Spleen (tissue), 11 donors: ENCODE measurements at regions not wholly inside any gene's neighbourhood (a gene's known extent, or its start where the extent isn't known, plus 50 kb on each side); places are given as distances from the start of the nearest gene placed in this dataset.

Source experiments
- DNase-seq: peaks from one replicate; pipeline ENCODE4 v3.0.0-alpha.2; 2020
- H3K27ac ChIP-seq, 8 donors: fragments of 200-600 bp; sonication (generic) in 7 of 8; 1 replicate in 4 of 8; 2 replicates in 4 of 8; pipeline versions ENCODE4 v1.5.0 to v1.8.0; 2016 to 2021; ENCODE audit warnings: inconsistent platforms in 4 of 8, mild to moderate bottlenecking in 4 of 8, moderate library complexity in 1 of 8
- H3K27me3 ChIP-seq, 7 donors: fragments of 200-600 bp; sonication (generic) in 6 of 7; replicated peaks in 1 of 7; 1 replicate in 4 of 7; 2 replicates in 3 of 7; pipeline versions ENCODE4 v1.5.0 to v1.8.0; 2016 to 2021; ENCODE audit warnings: inconsistent platforms in 3 of 7, mild to moderate bottlenecking in 1 of 7
- H3K36me3 ChIP-seq, 6 donors: fragments of 200-600 bp; sonication (generic) in 5 of 6; 1 replicate in 4 of 6; 2 replicates in 2 of 6; pipeline versions ENCODE4 v1.5.0 to v1.8.0; 2016 to 2021; ENCODE audit warnings: inconsistent platforms in 2 of 6
- H3K4me1 ChIP-seq, 6 donors: fragments of 200-600 bp; sonication (generic) in 5 of 6; 1 replicate in 3 of 6; 2 replicates in 3 of 6; pipeline versions ENCODE4 v1.5.0 to v1.8.0; 2016 to 2021; ENCODE audit warnings: inconsistent platforms in 3 of 6
- H3K4me3 ChIP-seq, 8 donors: fragments of 200-600 bp; sonication (generic) in 7 of 8; 1 replicate in 4 of 8; 2 replicates in 4 of 8; pipeline versions ENCODE4 v1.5.0 to v1.8.0; 2016 to 2021; ENCODE audit warnings: inconsistent platforms in 4 of 8, mild to moderate bottlenecking in 4 of 8, moderate library complexity in 2 of 8
- H3K9me3 ChIP-seq, 8 donors: fragments of 200-600 bp; sonication (generic) in 7 of 8; 1 replicate in 4 of 8; 2 replicates in 4 of 8; pipeline versions ENCODE4 v1.5.0 to v1.8.0; 2016 to 2021; ENCODE audit warnings: inconsistent platforms in 4 of 8
- POLR2A ChIP-seq, 3 donors: fragments of 450-650 bp; IDR thresholded peaks; one replicate each; pipeline ENCODE4 v1.5.1; 2017; ENCODE audit warnings: antibody characterized with exemption in 3 of 3, mild to moderate bottlenecking in 1 of 3
- POLR2AphosphoS5 ChIP-seq, 3 donors: sonication (generic); formaldehyde crosslinking; IDR thresholded peaks; one replicate each; pipeline ENCODE4 v1.5.1; 2017; ENCODE audit warnings: antibody characterized with exemption in 3 of 3
- WGBS, 5 donors: extraction: QIAGEN DNeasy Blood & Tissue Kit in 3 of 5; methylation state at CpG; one replicate each; pipeline versions ENCODE4 v1.1.5 to v1.1.7; 2013 to 2018; 5-methylcytosine and 5-hydroxymethylcytosine counted together
- intact Hi-C: fragments of 100-400 bp; cut with DNase I; formaldehyde crosslinking; loops from one replicate; pipeline ENCODE4 v1.15.0; 2023; ENCODE audit warnings: low total_unique reads
- TF ChIP-seq, protein P1 (sequence below), 11 experiments: fragments of 200-600 bp in 7 of 11; fragments of 450-650 bp in 4 of 11; sonication (generic) in 4 of 11; IDR thresholded peaks in 8 of 11; conservative IDR thresholded peaks in 3 of 11; 1 replicate in 7 of 11; 2 replicates in 4 of 11; pipeline versions ENCODE4 v1.4.0 to v1.8.0; 2016 to 2021; ENCODE audit warnings: antibody characterized with exemption in 11 of 11, inconsistent platforms in 4 of 11, mild to moderate bottlenecking in 1 of 11
- donor health status: healthy with polysubstance abuse.
- donor health status: DM: no; HTN: no; CAD: no; lungs with moderate emphysema.
- donor health status: DM: no; HTN: no; CAD: no.
- donor health status: Bipolar disorder and iron deficiency.
- donor health status: healthy.
- donor health status: DM: no; HTN: no; CAD: no.
- donor health status: DM: yes; HTN: yes; CAD: no.

GRCh38 chr3:194766845-194767244, 81.2 kb downstream of the FAM43A start:
- WGBS, 5 donors: 20 to 39% (median 29%) methylated on average over 7 of the region's 7 CpGs
- H3K4me3 ChIP-seq: no peak overlapping the region
- H3K36me3 ChIP-seq: no peaks in the 10 kb centered on the region
- TF ChIP-seq POLR2AphosphoS5 (IDR thresholded peaks at IDR 0.05): no peak
- H3K27me3 ChIP-seq: no peaks in the 10 kb centered on the region
- intact Hi-C loops: no loop called here
- H3K27ac ChIP-seq: no peak overlapping the region
- H3K4me1 ChIP-seq: peaks cover 11 to 39% (median 26%) of the 10 kb centered on the region in 6 donors
- no peaks in the 10 kb centered on the region for H3K9me3 ChIP-seq
- DNase-seq: no peak

GRCh38 chr3:194767446-194768207, 81.9 kb downstream of the FAM43A start:
- intact Hi-C loops: no loop called here
- Histone ChIP-seq H3K4me3 (no peak overlapping the region), H3K27me3 (no peaks in the 10 kb centered on the region), H3K9me3 (no peaks in the 10 kb centered on the region), H3K4me1 (peaks cover 11 to 42% (median 27%) of the 10 kb centered on the region in 6 donors), H3K27ac (no peak overlapping the region), H3K36me3 (no peaks in the 10 kb centered on the region)
- 76 to 90% (median 83%) methylated on average over 8 of the region's 8 CpGs for WGBS, 5 donors
- DNase-seq: no peak
- TF ChIP-seq, protein P1, sequence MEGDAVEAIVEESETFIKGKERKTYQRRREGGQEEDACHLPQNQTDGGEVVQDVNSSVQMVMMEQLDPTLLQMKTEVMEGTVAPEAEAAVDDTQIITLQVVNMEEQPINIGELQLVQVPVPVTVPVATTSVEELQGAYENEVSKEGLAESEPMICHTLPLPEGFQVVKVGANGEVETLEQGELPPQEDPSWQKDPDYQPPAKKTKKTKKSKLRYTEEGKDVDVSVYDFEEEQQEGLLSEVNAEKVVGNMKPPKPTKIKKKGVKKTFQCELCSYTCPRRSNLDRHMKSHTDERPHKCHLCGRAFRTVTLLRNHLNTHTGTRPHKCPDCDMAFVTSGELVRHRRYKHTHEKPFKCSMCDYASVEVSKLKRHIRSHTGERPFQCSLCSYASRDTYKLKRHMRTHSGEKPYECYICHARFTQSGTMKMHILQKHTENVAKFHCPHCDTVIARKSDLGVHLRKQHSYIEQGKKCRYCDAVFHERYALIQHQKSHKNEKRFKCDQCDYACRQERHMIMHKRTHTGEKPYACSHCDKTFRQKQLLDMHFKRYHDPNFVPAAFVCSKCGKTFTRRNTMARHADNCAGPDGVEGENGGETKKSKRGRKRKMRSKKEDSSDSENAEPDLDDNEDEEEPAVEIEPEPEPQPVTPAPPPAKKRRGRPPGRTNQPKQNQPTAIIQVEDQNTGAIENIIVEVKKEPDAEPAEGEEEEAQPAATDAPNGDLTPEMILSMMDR (IDR thresholded peaks at IDR 0.05 in 8 of 11, conservative IDR thresholded peaks at IDR 0.05 in 3 of 11): no peak
- no peak for TF ChIP-seq POLR2AphosphoS5 (IDR thresholded peaks at IDR 0.05)
- no peak for TF ChIP-seq POLR2A (IDR thresholded peaks at IDR 0.05)

DNA sequence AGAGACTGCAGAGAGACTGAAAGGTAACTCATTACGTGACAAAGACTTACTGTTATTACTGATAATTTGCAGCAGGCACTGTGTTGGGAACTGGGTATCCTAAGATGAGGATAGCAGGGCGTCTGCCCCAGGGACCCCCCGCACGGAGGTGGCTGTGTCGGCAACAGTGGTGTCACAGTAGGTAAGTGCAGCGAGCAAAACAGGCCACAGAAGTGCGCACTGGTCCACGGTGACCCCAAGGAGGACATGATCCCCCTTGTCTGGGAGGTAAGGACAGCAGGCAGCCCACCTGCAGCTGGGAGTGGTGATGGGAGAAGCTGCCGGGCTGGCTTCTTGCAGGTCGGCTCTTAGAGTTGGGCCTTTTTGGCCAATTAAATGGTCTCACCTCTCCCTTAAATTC, 82.9 kb downstream of the FAM43A start:
- H3K36me3 ChIP-seq: no peaks in the 10 kb centered on the region
- DNase-seq: peak; percentile 84
- H3K27me3 ChIP-seq: no peaks in the 10 kb centered on the region
- peaks cover 11 to 51% (median 32%) of the 10 kb centered on the region in 6 donors for H3K4me1 ChIP-seq
- no peaks in the 10 kb centered on the region for H3K9me3 ChIP-seq
- intact Hi-C loops: no loop called here
- 87 to 97% (median 91%) methylated on average over 10 of the region's 10 CpGs for WGBS, 5 donors
- H3K4me3 ChIP-seq: peak overlapping the region in 2 of 8 donors; percentile 35 to 66
- peak overlapping the region in 4 of 8 donors; percentile 35 to 78 (median 66) for H3K27ac ChIP-seq
- TF ChIP-seq, protein P1 (IDR thresholded peaks at IDR 0.05 in 8 of 11, conservative IDR thresholded peaks at IDR 0.05 in 3 of 11): no peak
- no peak for TF ChIP-seq POLR2A (IDR thresholded peaks at IDR 0.05)
- TF ChIP-seq POLR2AphosphoS5 (IDR thresholded peaks at IDR 0.05): no peak

- 2 to 3% (median 2%) methylated on average over 16 of the region's 16 CpGs for WGBS, 5 donors
- H3K9me3 ChIP-seq: no peaks in the 10 kb centered on the region
- intact Hi-C loops: no loop called here
- peak overlapping the region; percentile 15 to 66 (median 35) for H3K4me3 ChIP-seq
- peaks cover 11 to 54% (median 32%) of the 10 kb centered on the region in 6 donors for H3K4me1 ChIP-seq
- peak overlapping the region in 6 of 8 donors; percentile 35 to 78 (median 66) for H3K27ac ChIP-seq
- no peaks in the 10 kb centered on the region for H3K27me3 ChIP-seq
- DNase-seq: peak; percentile 95
- no peaks in the 10 kb centered on the region for H3K36me3 ChIP-seq
- TF ChIP-seq POLR2AphosphoS5 (IDR thresholded peaks at IDR 0.05): peak in 2 of 3 donors; percentile 70 to 75
- TF ChIP-seq, protein P1 (IDR thresholded peaks at IDR 0.05 in 8 of 11, conservative IDR thresholded peaks at IDR 0.05 in 3 of 11): peak in 5 of 11 experiments; percentile 10 to 35 (median 19)
- TF ChIP-seq POLR2A (IDR thresholded peaks at IDR 0.05): no peak
Observed at GRCh38 chr3:194769020-194769643, 83.4 kb downstream of the FAM43A start.
